DND-41 (cell line): ENCODE measurements at regions not wholly inside any gene's neighbourhood (a gene's known extent, or its start where the extent isn't known, plus 50 kb on each side); places are given as distances from the start of the nearest gene placed in this dataset.

ENCODE experiments used
- ATAC-seq: fragments of 200-7000 bp; cut with Tn5 transposase; 3 replicates; pipeline ENCODE4 v1.9.1; 2021; ENCODE audit warnings: low read depth; ENCODE audit not compliant: insufficient read depth
- DNase-seq: peaks from one replicate; pipeline ENCODE4 v3.0.0-alpha.2; 2020
- H2AFZ ChIP-seq: 2 replicates; pipeline ENCODE4 v1.6.0; 2012; ENCODE audit warnings: low read depth, low read length
- H3K27ac ChIP-seq: 2 replicates; pipeline ENCODE4 v1.5.1; 2012; ENCODE audit warnings: low read length, inconsistent platforms
- H3K27me3 ChIP-seq: fragments of 200-600 bp; sonication (generic); 2 replicates; pipeline ENCODE4 v1.6.0; 2012; ENCODE audit warnings: low read length, mild to moderate bottlenecking, inconsistent platforms; ENCODE audit not compliant: insufficient read depth, poor library complexity
- H3K36me3 ChIP-seq: 2 replicates; pipeline ENCODE4 v1.5.1; 2012; ENCODE audit warnings: low read length, inconsistent platforms; ENCODE audit not compliant: insufficient read depth
- H3K4me1 ChIP-seq: 2 replicates; pipeline ENCODE4 v1.5.1; 2012; ENCODE audit warnings: mild to moderate bottlenecking, low read length; ENCODE audit not compliant: insufficient read depth
- H3K4me2 ChIP-seq: 2 replicates; pipeline ENCODE4 v1.6.0; 2012; ENCODE audit warnings: mild to moderate bottlenecking, moderate library complexity, low read length, inconsistent platforms; ENCODE audit not compliant: insufficient read depth
- H3K4me3 ChIP-seq, 2 experiments: fragments of 200-600 bp in 1 of 2; shearing (Covaris generic) in 1 of 2; 2 replicates each; pipeline ENCODE4 v1.5.1; 2012 to 2016; ENCODE audit warnings: inconsistent platforms in 2 of 2, low read length in 2 of 2, mild to moderate bottlenecking in 2 of 2, low read depth in 1 of 2, moderate library complexity in 1 of 2
- H3K79me2 ChIP-seq: 2 replicates; pipeline ENCODE4 v1.6.0; 2012; ENCODE audit warnings: low read length, inconsistent platforms; ENCODE audit not compliant: insufficient read depth
- H3K9ac ChIP-seq: 2 replicates; pipeline ENCODE4 v1.6.0; 2012; ENCODE audit warnings: low read depth, mild to moderate bottlenecking, inconsistent platforms, low read length, moderate library complexity
- H3K9me3 ChIP-seq: 2 replicates; pipeline ENCODE4 v1.5.1; 2012; ENCODE audit warnings: low read length, moderate library complexity, mild to moderate bottlenecking, inconsistent platforms; ENCODE audit not compliant: insufficient read depth, severe bottlenecking
- H4K20me1 ChIP-seq: 2 replicates; pipeline ENCODE4 v1.6.0; 2012; ENCODE audit warnings: low read length; ENCODE audit not compliant: insufficient read depth
- CTCF ChIP-seq: IDR thresholded peaks from 2 replicates; pipeline ENCODE4 v1.5.1; 2012; ENCODE audit warnings: borderline replicate concordance, low read length, moderate library complexity, mild to moderate bottlenecking; ENCODE audit not compliant: poor library complexity, severe bottlenecking; ENCODE audit errors: extremely low read depth
- EZH2 ChIP-seq: IDR thresholded peaks from 3 replicates; pipeline ENCODE4 v1.6.1; 2012; ENCODE audit warnings: borderline replicate concordance, low read depth, mild to moderate bottlenecking, moderate library complexity, low read length, inconsistent platforms; ENCODE audit not compliant: severe bottlenecking

GRCh38 chr12:105922670-105923102, 216.1 kb downstream of the NUAK1 start:
- no peak overlapping the region for H3K4me3 ChIP-seq
- H3K79me2 ChIP-seq, result no peaks in the 10 kb centered on the region
- H3K9ac ChIP-seq, result no peak overlapping the region
- H3K27ac ChIP-seq, result no peak overlapping the region
- H3K9me3 ChIP-seq, result no peaks in the 10 kb centered on the region
- no peaks in the 10 kb centered on the region for H3K36me3 ChIP-seq
- no peaks in the 10 kb centered on the region for H4K20me1 ChIP-seq
- peaks cover 17% of the 10 kb centered on the region for H3K27me3 ChIP-seq
- no peaks in the 10 kb centered on the region for H3K4me1 ChIP-seq
- TF ChIP-seq EZH2, result no peak
- TF ChIP-seq CTCF, result no peak
- H2AFZ ChIP-seq, result no peak overlapping the region
- ATAC-seq (no peak), DNase-seq (no peak)
- no peak overlapping the region for H3K4me2 ChIP-seq

GRCh38 chr12:105924526-105925208, 214.1 kb downstream of the NUAK1 start:
- H3K27me3 ChIP-seq, result peaks cover 17% of the 10 kb centered on the region
- no peaks in the 10 kb centered on the region for H3K9me3 ChIP-seq
- no peak overlapping the region for H3K9ac ChIP-seq
- H3K4me1 ChIP-seq, result no peaks in the 10 kb centered on the region
- H3K79me2 ChIP-seq, result no peaks in the 10 kb centered on the region
- H3K27ac ChIP-seq, result no peak overlapping the region
- no peak overlapping the region for H2AFZ ChIP-seq
- TF ChIP-seq CTCF (no peak), EZH2 (no peak)
- ATAC-seq (no peak), DNase-seq (no peak)
- no peak overlapping the region for H3K4me3 ChIP-seq
- H4K20me1 ChIP-seq, result no peaks in the 10 kb centered on the region
- no peaks in the 10 kb centered on the region for H3K36me3 ChIP-seq
- H3K4me2 ChIP-seq, result no peak overlapping the region

GRCh38 chr12:105927564-105927963, 211.2 kb downstream of the NUAK1 start:
- DNase-seq (no peak), ATAC-seq (no peak)
- TF ChIP-seq CTCF (no peak), EZH2 (no peak)
- no peak overlapping the region for H2AFZ ChIP-seq
- H3K27me3 ChIP-seq, result peaks cover 13% of the 10 kb centered on the region
- no peak overlapping the region for H3K4me2 ChIP-seq
- no peak overlapping the region for H3K27ac ChIP-seq
- no peaks in the 10 kb centered on the region for H3K36me3 ChIP-seq
- no peaks in the 10 kb centered on the region for H4K20me1 ChIP-seq
- no peaks in the 10 kb centered on the region for H3K79me2 ChIP-seq
- no peak overlapping the region for H3K9ac ChIP-seq
- H3K4me3 ChIP-seq, result no peak overlapping the region
- H3K9me3 ChIP-seq, result no peaks in the 10 kb centered on the region
- no peaks in the 10 kb centered on the region for H3K4me1 ChIP-seq

- Histone ChIP-seq H3K9me3 (no peaks in the 10 kb centered on the region), H4K20me1 (no peaks in the 10 kb centered on the region), H2AFZ (no peak overlapping the region), H3K27ac (no peak overlapping the region), H3K4me3 (no peak overlapping the region), H3K4me1 (no peaks in the 10 kb centered on the region), H3K79me2 (no peaks in the 10 kb centered on the region), H3K4me2 (no peak overlapping the region), H3K9ac (no peak overlapping the region), H3K27me3 (peaks cover 13% of the 10 kb centered on the region), H3K36me3 (no peaks in the 10 kb centered on the region)
- no peak for ATAC-seq
- no peak for DNase-seq
- TF ChIP-seq CTCF, result no peak
- TF ChIP-seq EZH2, result no peak
Measured at GRCh38 chr12:105928436-105928835, 210.3 kb downstream of the NUAK1 start.
